ENCODE measurements at regions not wholly inside any gene's neighbourhood (a gene's known extent, or its start where the extent isn't known, plus 50 kb on each side); places are given as distances from the start of the nearest gene placed in this dataset.

DNA sequence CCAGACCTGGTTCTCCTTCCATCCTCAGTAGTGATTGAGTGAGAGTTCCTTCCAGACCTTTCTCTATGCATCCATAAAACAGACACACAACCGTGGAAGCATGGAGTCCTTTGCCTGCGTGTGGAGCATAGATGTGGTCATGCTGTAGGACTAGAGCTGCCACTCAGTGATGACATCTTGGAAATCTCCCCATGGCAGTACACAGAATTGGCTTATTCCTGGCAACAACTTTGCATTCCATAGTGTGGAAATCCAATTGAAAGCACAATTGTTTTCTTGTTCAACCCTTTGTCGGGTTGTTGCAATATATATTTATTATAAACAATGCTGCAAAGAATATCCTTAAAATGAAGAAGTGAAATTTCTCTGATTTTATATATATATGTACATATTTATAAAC lies 547.8 kb downstream of the CDH26 start:
- DNase-seq (ENCODE audit: low spot score): no peak

GRCh38 chr20:60507087-60507694 lies 549.0 kb downstream of the CDH26 start:
- no peak for DNase-seq (ENCODE audit: low spot score)

- no peak for DNase-seq (ENCODE audit: low spot score)
Observed at GRCh38 chr20:60509407-60509806, 551.2 kb downstream of the CDH26 start.

DNA sequence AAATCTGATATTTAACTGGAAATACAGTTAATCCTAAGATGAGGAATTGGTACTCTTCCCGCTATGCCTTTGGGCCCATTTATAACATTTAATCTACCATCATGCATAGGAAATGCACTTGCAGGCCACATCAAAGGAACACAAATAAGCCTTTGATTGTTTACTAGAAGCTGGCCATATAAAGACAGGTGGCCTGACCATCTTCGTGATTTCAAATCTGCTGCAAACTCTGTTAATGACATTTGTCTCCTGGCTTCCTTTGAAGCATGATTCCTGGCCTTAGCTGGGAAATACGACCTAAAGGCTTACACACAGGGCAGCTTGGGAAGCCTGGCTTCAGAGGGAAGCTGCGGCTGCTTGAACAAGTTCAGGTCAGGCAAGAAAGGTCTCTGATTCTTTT lies 552.1 kb downstream of the CDH26 start:
- DNase-seq (ENCODE audit: low spot score): no peak

DNA sequence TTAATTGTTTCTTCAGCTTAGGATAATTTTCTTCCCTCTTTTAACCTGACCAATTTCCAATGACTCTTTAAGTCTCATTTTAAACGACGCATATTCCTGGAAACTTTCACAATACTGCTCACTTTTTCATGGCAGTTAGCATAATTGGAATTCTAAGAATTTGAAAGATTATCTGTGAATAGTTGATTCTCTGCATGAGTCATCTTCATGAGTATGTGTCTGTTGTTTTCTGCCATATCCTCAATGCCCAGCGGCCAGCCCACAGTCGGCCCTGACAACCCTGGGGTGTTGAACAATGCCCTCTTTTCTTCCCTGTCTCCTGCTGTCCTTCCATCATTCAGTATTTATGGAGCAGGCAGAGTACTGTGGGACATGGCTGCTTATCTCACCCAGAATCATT lies 554.2 kb downstream of the CDH26 start:
- DNase-seq (ENCODE audit: low spot score): no peak

- no peak for DNase-seq (ENCODE audit: low spot score)
Observed at GRCh38 chr20:60513141-60513540, 554.9 kb downstream of the CDH26 start.

GRCh38 chr20:60516442-60516841 lies 558.2 kb downstream of the CDH26 start:
- DNase-seq (ENCODE audit: low spot score): no peak

DNA sequence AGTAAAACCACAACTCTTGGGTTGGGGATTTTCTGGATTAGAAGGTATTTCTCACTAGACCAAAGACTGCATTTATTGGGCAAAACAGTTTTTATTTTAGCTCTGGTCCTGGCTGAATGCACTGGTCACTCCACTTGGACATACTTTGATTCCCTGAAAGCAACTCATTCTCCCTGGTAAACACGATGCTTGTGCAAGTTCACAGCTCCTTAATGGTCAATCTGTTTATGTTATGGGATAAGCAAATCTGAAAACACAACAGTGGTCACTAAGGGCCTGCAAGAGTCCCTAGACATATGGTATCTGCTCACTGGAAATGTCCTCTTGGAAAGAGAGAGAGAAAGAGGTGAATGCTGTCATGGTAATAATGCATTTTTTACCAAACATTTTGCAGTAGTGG lies 559.8 kb downstream of the CDH26 start:
- no peak for DNase-seq (ENCODE audit: low spot score)

DNA sequence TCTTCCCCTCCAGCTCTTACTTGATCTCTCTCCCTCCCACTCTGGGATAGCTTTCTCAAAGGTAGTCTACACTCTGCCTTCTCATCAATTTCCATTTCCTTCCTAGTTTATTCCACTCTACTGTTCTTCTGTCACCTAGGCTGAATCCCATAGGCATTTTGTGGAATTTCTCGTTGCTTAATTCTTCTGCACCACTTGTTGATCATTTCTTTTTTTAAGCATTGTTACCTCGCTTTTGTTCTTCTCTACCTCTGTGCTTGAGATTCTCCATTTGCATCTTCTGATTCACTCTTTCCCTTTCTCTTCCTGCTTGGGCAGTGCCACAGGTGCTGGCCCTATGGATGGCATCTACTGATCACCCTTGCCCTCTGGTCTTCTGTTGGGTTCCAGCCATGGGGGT lies 567.2 kb downstream of the CDH26 start:
- no peak for DNase-seq (ENCODE audit: low spot score)

GRCh38 chr20:60527656-60528055 lies 569.4 kb downstream of the CDH26 start:
- no peak for DNase-seq (ENCODE audit: low spot score)

GRCh38 chr20:60528141-60528540 lies 569.9 kb downstream of the CDH26 start:
- DNase-seq (ENCODE audit: low spot score): no peak

- DNase-seq (ENCODE audit: low spot score): no peak
Observed at GRCh38 chr20:60529149-60529548, 570.9 kb downstream of the CDH26 start.

DNA sequence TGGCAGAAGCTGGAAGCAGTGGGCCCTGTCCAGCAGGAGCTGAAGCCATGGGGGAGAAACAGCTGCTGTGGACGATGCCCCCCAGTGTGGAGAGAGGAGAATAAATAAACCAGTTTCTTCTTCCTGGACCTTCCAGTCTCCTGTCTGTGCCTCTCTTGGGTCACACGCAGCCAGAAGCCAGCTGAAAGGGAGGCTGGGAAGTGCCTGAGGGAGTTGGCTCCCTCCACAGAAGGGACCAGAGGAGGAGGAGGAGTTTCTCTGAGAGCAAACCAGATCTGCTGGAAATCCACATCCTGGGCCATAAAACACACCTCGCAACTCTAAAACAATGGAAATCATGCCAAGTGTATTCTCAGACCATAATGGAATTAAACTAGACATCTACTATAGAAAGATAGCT lies 577.0 kb downstream of the CDH26 start:
- no peak for DNase-seq (ENCODE audit: low spot score)

- DNase-seq (ENCODE audit: low spot score): no peak
Observed at GRCh38 chr20:60540591-60540990, 582.4 kb downstream of the CDH26 start.

DNA sequence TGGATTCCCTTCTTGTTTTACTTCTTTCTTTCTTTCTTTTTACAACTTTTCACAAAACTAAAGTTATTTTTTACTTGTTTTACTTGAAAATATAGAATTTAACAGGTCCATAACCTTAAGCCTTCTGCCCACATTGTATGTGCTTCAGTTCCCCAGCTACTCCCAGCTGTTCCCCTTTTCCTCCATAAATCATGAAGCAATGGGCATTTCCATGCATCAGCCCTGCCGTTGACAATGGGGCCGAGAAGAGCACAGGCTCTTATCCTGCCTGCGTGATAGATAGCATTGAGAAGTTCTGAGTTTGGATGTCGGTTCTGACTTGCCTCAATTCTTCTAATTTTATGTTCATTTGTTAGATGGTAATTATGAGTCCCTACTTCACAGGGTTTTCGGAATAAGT lies 583.8 kb downstream of the CDH26 start:
- DNase-seq (ENCODE audit: low spot score): no peak

- DNase-seq (ENCODE audit: low spot score): no peak
Observed at GRCh38 chr20:60543598-60543997, 585.4 kb downstream of the CDH26 start.

DNA sequence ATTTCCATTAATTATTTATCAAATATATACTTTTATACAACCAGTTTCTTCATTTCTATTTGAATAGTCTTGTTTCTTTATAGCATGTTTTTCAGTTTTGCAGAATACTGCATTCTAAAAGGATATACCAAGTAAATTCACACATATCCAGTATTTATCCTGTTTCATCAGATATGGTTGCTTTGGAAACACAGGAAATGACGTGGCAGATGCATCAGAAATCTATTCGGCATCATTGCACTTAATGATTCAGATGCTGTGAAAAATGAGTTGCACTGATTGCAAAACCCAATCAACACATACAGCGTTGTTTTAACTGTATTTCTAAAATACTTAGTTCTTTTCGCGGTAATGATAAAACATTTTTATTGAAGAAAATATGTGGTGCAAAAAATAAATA lies 594.9 kb downstream of the CDH26 start:
- no peak for DNase-seq (ENCODE audit: low spot score)

DNA sequence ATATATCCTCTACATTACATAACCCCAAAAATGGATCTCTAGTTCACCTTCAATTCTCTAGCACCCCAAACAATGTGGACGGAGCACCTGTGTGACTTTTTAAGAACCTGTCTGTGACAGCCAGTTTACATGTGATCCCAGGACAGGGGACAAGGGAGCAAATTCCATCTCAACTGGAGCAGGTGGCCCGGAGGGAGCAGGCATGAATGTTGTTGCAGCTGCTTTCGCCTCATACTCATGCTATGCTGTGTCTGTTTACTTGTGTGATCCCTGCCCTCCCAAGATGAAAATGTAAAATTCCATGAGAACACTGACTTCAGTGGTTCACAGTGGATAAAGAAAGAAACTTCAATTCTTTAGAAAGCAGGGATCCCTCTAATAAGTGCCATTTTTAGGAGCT lies 600.3 kb downstream of the CDH26 start:
- no peak for DNase-seq (ENCODE audit: low spot score)

- DNase-seq (ENCODE audit: low spot score): no peak
Observed at GRCh38 chr20:60559462-60559861, 601.2 kb downstream of the CDH26 start.

DNA sequence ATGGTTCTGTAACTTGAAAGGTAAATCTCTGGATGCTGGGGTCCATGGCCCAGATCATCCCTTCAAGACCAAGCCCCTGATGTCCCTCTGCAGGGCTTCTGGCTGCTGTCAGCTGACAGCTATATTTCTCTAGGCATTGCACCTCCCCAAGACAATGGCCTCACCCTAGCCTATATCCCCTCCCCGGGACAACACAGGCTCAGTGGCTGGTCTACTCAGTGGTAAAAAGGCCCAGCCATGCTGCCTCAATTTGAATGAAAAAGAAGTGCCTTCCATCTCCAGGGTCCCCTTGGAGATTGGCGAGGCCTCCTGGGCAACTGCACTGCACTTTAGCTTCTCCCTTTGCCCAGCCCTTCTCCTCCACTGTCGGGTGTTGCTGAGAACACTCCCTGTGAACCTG lies 602.8 kb downstream of the CDH26 start:
- DNase-seq (ENCODE audit: low spot score): no peak

DNA sequence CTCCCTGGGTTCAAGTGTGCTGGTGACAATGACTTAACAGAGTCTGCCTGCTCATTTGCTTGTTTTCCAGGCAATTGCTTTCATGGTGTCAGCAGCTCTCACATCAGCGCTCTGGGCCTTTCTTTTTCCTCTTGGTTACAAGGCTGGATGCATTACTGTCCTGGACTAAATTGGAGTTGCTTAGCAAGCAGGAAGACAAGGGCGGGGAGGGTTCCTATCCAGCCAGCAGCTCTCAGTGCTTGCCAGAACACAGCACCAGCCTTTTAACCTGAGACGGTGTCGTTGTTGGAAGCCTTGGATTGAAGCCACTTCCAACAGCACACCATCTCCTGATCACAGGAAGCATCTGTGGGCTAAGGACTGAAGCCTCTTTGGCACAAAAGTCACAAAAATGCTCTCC lies 606.9 kb downstream of the CDH26 start:
- DNase-seq (ENCODE audit: low spot score): no peak

- DNase-seq (ENCODE audit: low spot score): no peak
Observed at GRCh38 chr20:60565551-60565950, 607.3 kb downstream of the CDH26 start.

DNA sequence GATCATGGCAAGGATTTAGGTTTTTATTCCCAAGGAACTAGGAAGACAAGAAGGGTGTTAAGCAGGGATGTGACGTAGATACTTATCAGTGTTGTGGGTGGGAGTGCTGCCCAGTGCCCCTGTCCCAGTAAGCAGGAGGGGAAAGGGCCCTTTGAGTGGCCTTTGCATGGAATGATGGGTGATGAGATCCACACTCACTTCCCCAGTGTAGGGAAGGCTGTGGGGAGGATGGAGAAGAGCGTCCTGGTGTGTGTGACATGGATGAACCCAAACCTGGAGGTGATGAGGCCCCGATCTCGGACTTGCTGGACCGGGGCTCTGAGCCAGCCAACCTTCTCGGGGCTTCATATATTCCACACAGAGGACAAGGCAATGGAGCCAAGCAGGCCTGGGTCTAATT lies 610.9 kb downstream of the CDH26 start:
- no peak for DNase-seq (ENCODE audit: low spot score)

- no peak for DNase-seq (ENCODE audit: low spot score)
Observed at GRCh38 chr20:60570481-60571277, 612.5 kb downstream of the CDH26 start.

Measured in ureter (tissue), 1 donor.